H1 (cell line): ENCODE measurements at regions not wholly inside any gene's neighbourhood (a gene's known extent, or its start where the extent isn't known, plus 50 kb on each side); places are given as distances from the start of the nearest gene placed in this dataset.

Experiments
- CTCF ChIA-PET: fragments of 300-600 bp; sonication (Branson Sonifier 250); formaldehyde crosslinking; loops from one replicate; lab custom pipeline; 2021; ENCODE audit not compliant: partially characterized antibody; lab: Charles Lee
- POLR2A ChIA-PET: fragments of 300-600 bp; sonication (Branson Sonifier 250); formaldehyde crosslinking; loops from one replicate; lab custom pipeline; 2021; ENCODE audit warnings: inconsistent platforms; ENCODE audit not compliant: partially characterized antibody; lab: Charles Lee
- DNase-seq, 2 experiments: peaks; one replicate each; pipeline versions ENCODE4 v3.0.0 to v3.0.0-alpha.2; 2010 to 2022; ENCODE audit warnings: low spot score in 2 of 2, low read depth in 1 of 2, mixed read lengths in 1 of 2
- FAIRE-seq: peaks from 2 replicates; lab custom pipeline; 2011; peaks lifted over from hg19 to GRCh38; lab: Jason Lieb, UNC
- H2AFZ ChIP-seq: 2 replicates; pipeline ENCODE4 v1.8.1; 2012; ENCODE audit warnings: low read length, inconsistent platforms
- H2AK5ac ChIP-seq: 2 replicates; pipeline ENCODE4 v1.6.1; 2013; ENCODE audit warnings: low read depth, low read length
- H2BK120ac ChIP-seq: replicated peaks from 2 replicates; pipeline ENCODE3; 2013; ENCODE audit warnings: low read depth, low read length, inconsistent platforms
- H2BK12ac ChIP-seq: 2 replicates; pipeline ENCODE4 v1.6.1; 2013; ENCODE audit warnings: low read depth, low read length
- H2BK15ac ChIP-seq: 2 replicates; pipeline ENCODE4 v1.6.1; 2013; ENCODE audit warnings: low read length
- H2BK20ac ChIP-seq: 2 replicates; pipeline ENCODE4 v1.6.1; 2013; ENCODE audit warnings: low read length
- H2BK5ac ChIP-seq: 2 replicates; pipeline ENCODE4 v1.6.1; 2013; ENCODE audit warnings: low read depth, low read length
- H3K14ac ChIP-seq: 2 replicates; pipeline ENCODE4 v1.6.1; 2013; ENCODE audit warnings: inconsistent platforms; ENCODE audit not compliant: insufficient read length
- H3K18ac ChIP-seq: 2 replicates; pipeline ENCODE4 v1.6.1; 2013; ENCODE audit warnings: low read length; ENCODE audit errors: extremely low read depth
- H3K23ac ChIP-seq: 2 replicates; pipeline ENCODE4 v1.6.1; 2013; ENCODE audit warnings: inconsistent platforms; ENCODE audit not compliant: insufficient read length
- H3K23me2 ChIP-seq: 2 replicates; pipeline ENCODE4 v1.6.1; 2013; ENCODE audit warnings: low read depth, low read length
- H3K27ac ChIP-seq: 2 replicates; pipeline ENCODE4 v1.6.1; 2011; ENCODE audit warnings: low read depth, low read length, inconsistent platforms
- H3K27me3 ChIP-seq, 4 experiments: replicated peaks in 1 of 4; 1 replicate in 1 of 4; 2 replicates in 3 of 4; pipeline versions ENCODE4 v1.6.1 to v1.8.1; 2011 to 2013; ENCODE audit warnings: low read length in 3 of 4, mild to moderate bottlenecking in 3 of 4, inconsistent platforms in 2 of 4, mixed read lengths in 2 of 4, moderate library complexity in 1 of 4; ENCODE audit not compliant: control insufficient read depth in 3 of 4, insufficient read depth in 3 of 4; ENCODE audit errors: extremely low read depth in 1 of 4
- H3K36me3 ChIP-seq, 4 experiments: 2 replicates each; pipeline versions ENCODE4 v1.6.1 to v1.8.1; 2011 to 2013; ENCODE audit warnings: mild to moderate bottlenecking in 4 of 4, low read length in 3 of 4, moderate library complexity in 2 of 4, control low read depth in 1 of 4, inconsistent platforms in 1 of 4; ENCODE audit not compliant: insufficient read depth in 4 of 4, control insufficient read depth in 2 of 4
- H3K4ac ChIP-seq: replicated peaks from 2 replicates; pipeline ENCODE3; 2013; ENCODE audit warnings: low read length, low read depth, mixed read lengths, inconsistent platforms; ENCODE audit not compliant: insufficient read length
- H3K4me1 ChIP-seq, 4 experiments: replicated peaks in 1 of 4; 1 replicate in 1 of 4; 2 replicates in 3 of 4; pipeline versions ENCODE4 v1.6.1 to v1.8.1; 2011 to 2013; ENCODE audit warnings: low read length in 3 of 4, inconsistent platforms in 2 of 4, mixed read lengths in 1 of 4; ENCODE audit not compliant: insufficient read depth in 4 of 4, control insufficient read depth in 3 of 4
- H3K4me2 ChIP-seq, 2 experiments: 2 replicates each; pipeline versions ENCODE4 v1.6.1 to v1.8.1; 2011 to 2013; ENCODE audit warnings: low read depth in 2 of 2, low read length in 2 of 2, control low read depth in 1 of 2, inconsistent platforms in 1 of 2, mild to moderate bottlenecking in 1 of 2; ENCODE audit not compliant: insufficient read depth in 1 of 2
- H3K4me3 ChIP-seq, 4 experiments: fragments of 200-600, 300-600 bp in 1 of 4; sonication (generic), shearing (Covaris generic), sonication (Bioruptor Twin) in 1 of 4; 2 replicates each; pipeline versions ENCODE4 v1.5.1 to v1.8.1; 2011 to 2016; ENCODE audit warnings: low read length in 4 of 4, low read depth in 3 of 4, control low read depth in 2 of 4, inconsistent platforms in 2 of 4, mild to moderate bottlenecking in 2 of 4, mixed read lengths in 1 of 4, moderate library complexity in 1 of 4; ENCODE audit not compliant: insufficient read depth in 2 of 4; ENCODE audit errors: extremely low read depth in 1 of 4
- H3K56ac ChIP-seq: replicated peaks from 2 replicates; pipeline ENCODE3; 2013; ENCODE audit warnings: low read depth, mild to moderate bottlenecking, mixed read lengths, low read length, inconsistent platforms; ENCODE audit not compliant: insufficient read length
- H3K79me1 ChIP-seq: 2 replicates; pipeline ENCODE4 v1.6.1; 2013; ENCODE audit warnings: low read depth, low read length, control low read depth
- H3K79me2 ChIP-seq, 2 experiments: 2 replicates each; pipeline versions ENCODE4 v1.6.1 to v1.8.1; 2012 to 2013; ENCODE audit warnings: low read length in 2 of 2, mild to moderate bottlenecking in 2 of 2, inconsistent platforms in 1 of 2; ENCODE audit not compliant: insufficient read depth in 2 of 2, control insufficient read depth in 1 of 2
- H3K9ac ChIP-seq, 4 experiments: replicated peaks in 1 of 4; 1 replicate in 1 of 4; 2 replicates in 3 of 4; pipeline versions ENCODE4 v1.6.1 to v1.8.1; 2011 to 2013; ENCODE audit warnings: low read depth in 3 of 4, low read length in 3 of 4, control low read depth in 2 of 4, mild to moderate bottlenecking in 2 of 4, moderate library complexity in 2 of 4, inconsistent platforms in 1 of 4; ENCODE audit errors: extremely low read depth in 1 of 4
- H3K9me3 ChIP-seq, 2 experiments: 2 replicates each; pipeline versions ENCODE4 v1.6.1 to v1.8.1; 2012 to 2013; ENCODE audit warnings: mild to moderate bottlenecking in 2 of 2, moderate library complexity in 2 of 2, control low read depth in 1 of 2, inconsistent platforms in 1 of 2, low read depth in 1 of 2, low read length in 1 of 2, mixed read lengths in 1 of 2; ENCODE audit not compliant: insufficient read depth in 2 of 2
- H4K20me1 ChIP-seq, 2 experiments: replicated peaks in 1 of 2; 2 replicates each; pipeline versions ENCODE3 to v1.8.1; 2011 to 2013; ENCODE audit warnings: inconsistent platforms in 2 of 2, low read length in 2 of 2, mild to moderate bottlenecking in 1 of 2; ENCODE audit not compliant: insufficient read depth in 2 of 2, control insufficient read depth in 1 of 2
- H4K5ac ChIP-seq: 2 replicates; pipeline ENCODE4 v1.6.1; 2013; ENCODE audit warnings: low read length, low read depth, mixed read lengths, inconsistent platforms; ENCODE audit not compliant: insufficient read length
- H4K8ac ChIP-seq: 2 replicates; pipeline ENCODE4 v1.8.0; 2013; ENCODE audit warnings: mild to moderate bottlenecking, moderate library complexity, low read length, inconsistent platforms; ENCODE audit not compliant: insufficient read depth; ENCODE audit errors: extremely low read depth
- H4K91ac ChIP-seq: replicated peaks from 2 replicates; pipeline ENCODE3; 2013; ENCODE audit warnings: low read length, mixed read lengths, inconsistent platforms; ENCODE audit not compliant: insufficient read length
- ASH2L ChIP-seq: fragments of 200-600, 300-600 bp; sonication (generic); IDR thresholded peaks from one replicate; pipeline ENCODE4 v1.7.1; 2017; ENCODE audit warnings: low read length
- BRCA1 ChIP-seq: IDR thresholded peaks from 2 replicates; pipeline ENCODE4 v1.6.1; 2012; ENCODE audit warnings: low read depth, low read length, improper control_type of control experiment
- CBX8 ChIP-seq: fragments of 300-800, 300-1000 bp; sonication (generic); IDR thresholded peaks from 2 replicates; pipeline ENCODE4 v1.7.1; 2016; ENCODE audit warnings: low read depth, low read length, borderline replicate concordance
- KDM5A ChIP-seq: fragments of 200-600 bp; IDR thresholded peaks from 2 replicates; pipeline ENCODE4 v1.7.1; 2012; ENCODE audit warnings: mild to moderate bottlenecking, low read length, inconsistent platforms, mixed read lengths
- RXRA ChIP-seq: IDR thresholded peaks from 2 replicates; pipeline ENCODE4 v1.6.1; 2011; ENCODE audit warnings: low read depth, mild to moderate bottlenecking, low read length, moderate library complexity; ENCODE audit not compliant: insufficient read depth
- SP4 ChIP-seq: IDR thresholded peaks from 2 replicates; pipeline ENCODE4 v1.6.1; 2012; ENCODE audit warnings: low read length, inconsistent platforms
- SRF ChIP-seq: IDR thresholded peaks from 2 replicates; pipeline ENCODE4 v1.6.1; 2011; ENCODE audit warnings: mild to moderate bottlenecking, low read depth, low read length, moderate library complexity
- WGBS, 2 experiments: shearing (Covaris generic) in 1 of 2; methylation state at CpG; one replicate each; pipeline versions ENCODE4 v1.1.6 to v1.1.7; 2013 to 2015; ENCODE audit warnings: low lambda C conversion rate in 2 of 2, mixed read lengths in 2 of 2, inconsistent platforms in 1 of 2, low coverage in 1 of 2, missing lambda C conversion rate in 1 of 2; ENCODE audit not compliant: insufficient replicate concordance in 2 of 2, insufficient coverage in 1 of 2, insufficient read length in 1 of 2; ENCODE audit errors: extremely low coverage in 1 of 2, missing lambda C conversion rate in 1 of 2; 5-methylcytosine and 5-hydroxymethylcytosine counted together

GRCh38 chr6:5946701-5947100, 60.0 kb downstream of the NRN1 start:
- Histone ChIP-seq H2BK20ac (no peak overlapping the region), H3K4ac (peak overlapping the region; percentile 29), H3K56ac (no peak overlapping the region)
- ChIA-PET CTCF (interaction anchor here (0.5 to 3.2 kb wide), 7 partner anchors 9 to 844 kb away, joined by 3 to 12 read pairs (median 3); no protein-coding TSS in a partner anchor), POLR2A (no interaction called here)
- no peak for TF ChIP-seq SP4
- no peak for TF ChIP-seq RXRA
- TF ChIP-seq KDM5A = no peak
- no peak for TF ChIP-seq BRCA1
- TF ChIP-seq CBX8 = no peak
- no peak for TF ChIP-seq ASH2L
- no peak for TF ChIP-seq SRF
- TF ChIP-seq, all 59 proteins: peak for 0
- Histone ChIP-seq H3K9me3 (peaks cover 2 to 7% of the 10 kb centered on the region in 2 experiments; a peak in 1 of 4 replicates), H2BK120ac (no peak overlapping the region), H3K79me2 (no peaks in the 10 kb centered on the region), H3K79me1 (no peaks in the 10 kb centered on the region), H3K23me2 (no peaks in the 10 kb centered on the region), H3K4me2 (no peak overlapping the region), H4K20me1 (no peaks in the 10 kb centered on the region), H2AK5ac (no peak overlapping the region), H3K14ac (no peak overlapping the region), H4K5ac (no peak overlapping the region), H3K27ac (no peak overlapping the region), H3K9ac (no peak overlapping the region), H2AFZ (no peak overlapping the region), H3K27me3 (no peaks in the 10 kb centered on the region), H3K4me3 (no peak overlapping the region), H4K8ac (no peak overlapping the region), H2BK5ac (no peak overlapping the region), H3K4me1 (no peaks in the 10 kb centered on the region), H3K36me3 (no peaks in the 10 kb centered on the region), H3K23ac (no peak overlapping the region), H2BK15ac (no peak overlapping the region), H4K91ac (no peak overlapping the region), H2BK12ac (no peak overlapping the region), H3K18ac (no peak overlapping the region)
- FAIRE-seq (no peak), DNase-seq (no peak)
- 84% methylated on average over 2 of the region's 2 CpGs; no CpG with 5 or more reads in 1 of the 2 experiments for WGBS, 2 experiments
